A172 (cell line): ENCODE measurements at regions not wholly inside any gene's neighbourhood (a gene's known extent, or its start where the extent isn't known, plus 50 kb on each side); places are given as distances from the start of the nearest gene placed in this dataset.
A peak's percentile ranks its signal among the peaks of the same experiment; 100 is the strongest.
"Not testable (repeated sequence)": the region's sequence is repeated elsewhere in the genome, so short reads cannot be mapped to it uniquely, and the experiment has no call there.

Experiments
- DNase-seq: peaks from one replicate; pipeline ENCODE4 v3.0.0-alpha.2; 2015; ENCODE audit warnings: low spot score

GRCh38 chr6:119449331-119450156 is 100.0 kb upstream of the MAN1A1 start:
- no peak for DNase-seq

- DNase-seq: no peak
Measured at GRCh38 chr6:119447921-119448320, 98.4 kb upstream of the MAN1A1 start.

- DNase-seq: no peak
Measured at GRCh38 chr6:119446609-119447008, 97.0 kb upstream of the MAN1A1 start.

- peak; percentile 45 for DNase-seq
Measured at GRCh38 chr6:119446115-119446554, 96.6 kb upstream of the MAN1A1 start.

GRCh38 chr6:119445666-119446065 is 96.1 kb upstream of the MAN1A1 start:
- no peak for DNase-seq

- no peak for DNase-seq
Measured at GRCh38 chr6:119444642-119445557, 95.3 kb upstream of the MAN1A1 start.

GRCh38 chr6:119443993-119444641 is 94.6 kb upstream of the MAN1A1 start:
- DNase-seq: no peak

- DNase-seq: no peak
Measured at GRCh38 chr6:119442776-119443184, 93.2 kb upstream of the MAN1A1 start.

- no peak for DNase-seq
Measured at GRCh38 chr6:119440953-119441352, 91.4 kb upstream of the MAN1A1 start.

GRCh38 chr6:119436583-119436982 is 87.0 kb upstream of the MAN1A1 start:
- DNase-seq: no peak

- DNase-seq: no peak
Measured at GRCh38 chr6:119431799-119432198, 82.2 kb upstream of the MAN1A1 start.

GRCh38 chr6:119430805-119431204 is 81.2 kb upstream of the MAN1A1 start:
- DNase-seq: no peak

GRCh38 chr6:119428633-119429032 is 79.1 kb upstream of the MAN1A1 start:
- no peak for DNase-seq

- DNase-seq: no peak
Measured at GRCh38 chr6:119426619-119427018, 77.1 kb upstream of the MAN1A1 start.

GRCh38 chr6:119423996-119424395 is 74.4 kb upstream of the MAN1A1 start:
- DNase-seq: no peak

GRCh38 chr6:119418084-119418483 is 68.5 kb upstream of the MAN1A1 start:
- not testable (repeated sequence) for DNase-seq

GRCh38 chr6:119407156-119407555 is 57.6 kb upstream of the MAN1A1 start:
- no peak for DNase-seq

- not testable (repeated sequence) for DNase-seq
Measured at GRCh38 chr6:119405114-119405513, 55.6 kb upstream of the MAN1A1 start.
